ENCODE measurements at regions not wholly inside any gene's neighbourhood (a gene's known extent, or its start where the extent isn't known, plus 50 kb on each side); places are given as distances from the start of the nearest gene placed in this dataset.
"Not testable (repeated sequence)": the region's sequence is repeated elsewhere in the genome, so short reads cannot be mapped to it uniquely, and the experiment has no call there.

GRCh38 chr10:105729428-105729827 lies 1088.3 kb downstream of the SORCS3 start:
- ChIA-PET POLR2A (no interaction called here), CTCF (no interaction called here)
- no peak for DNase-seq (ENCODE audit: extremely low spot score)
- TF ChIP-seq SP1 (IDR thresholded peaks at IDR 0.05) (no peak), PKNOX1 (IDR thresholded peaks at IDR 0.05) (no peak), ELF4 (IDR thresholded peaks at IDR 0.05) (no peak), BHLHE40 (IDR thresholded peaks at IDR 0.05; ENCODE audit: borderline replicate concordance) (no peak), TARDBP (IDR thresholded peaks at IDR 0.05) (no peak), FOXM1 (IDR thresholded peaks at IDR 0.05; ENCODE audit: borderline replicate concordance) (no peak), SUZ12 (IDR thresholded peaks at IDR 0.05) (no peak), LEF1 (IDR thresholded peaks at IDR 0.05; ENCODE audit: borderline replicate concordance) (no peak), NFRKB (IDR thresholded peaks at IDR 0.05) (no peak), FOXK2 (IDR thresholded peaks at IDR 0.05) (no peak), HDGF (IDR thresholded peaks at IDR 0.05; ENCODE audit: borderline replicate concordance) (no peak), CTBP1 (IDR thresholded peaks at IDR 0.05; ENCODE audit: borderline replicate concordance) (no peak), ZNF384 (IDR thresholded peaks at IDR 0.05) (no peak), ARNT (IDR thresholded peaks at IDR 0.05) (no peak), FOXA1 (IDR thresholded peaks at IDR 0.05) (no peak)

- DNase-seq (ENCODE audit: extremely low spot score); CTCF ChIA-PET; POLR2A ChIA-PET: not testable (repeated sequence)
These were observed 1086.5 kb downstream of the SORCS3 start for GRCh38 chr10:105727586-105727985.

- no peak for TF ChIP-seq FOXK2 (IDR thresholded peaks at IDR 0.05)
- TF ChIP-seq BHLHE40 (IDR thresholded peaks at IDR 0.05; ENCODE audit: borderline replicate concordance) = no peak
- no peak for TF ChIP-seq CTBP1 (IDR thresholded peaks at IDR 0.05; ENCODE audit: borderline replicate concordance)
- TF ChIP-seq TARDBP (IDR thresholded peaks at IDR 0.05) = no peak
- no peak for TF ChIP-seq PKNOX1 (IDR thresholded peaks at IDR 0.05)
- no peak for TF ChIP-seq ELF4 (IDR thresholded peaks at IDR 0.05)
- TF ChIP-seq FOXM1 (IDR thresholded peaks at IDR 0.05; ENCODE audit: borderline replicate concordance) = no peak
- TF ChIP-seq NFRKB (IDR thresholded peaks at IDR 0.05) = no peak
- TF ChIP-seq SUZ12 (IDR thresholded peaks at IDR 0.05) = no peak
- no peak for TF ChIP-seq LEF1 (IDR thresholded peaks at IDR 0.05; ENCODE audit: borderline replicate concordance)
- no peak for TF ChIP-seq ARNT (IDR thresholded peaks at IDR 0.05)
- no peak for TF ChIP-seq SP1 (IDR thresholded peaks at IDR 0.05)
- no peak for TF ChIP-seq ZNF384 (IDR thresholded peaks at IDR 0.05)
- CTCF ChIA-PET = no interaction called here
- POLR2A ChIA-PET = no interaction called here
- DNase-seq (ENCODE audit: extremely low spot score) = no peak
These were observed 1086.0 kb downstream of the SORCS3 start for GRCh38 chr10:105727131-105727530.

- ChIA-PET POLR2A (no interaction called here), CTCF (no interaction called here)
- no peak for DNase-seq (ENCODE audit: extremely low spot score)
- TF ChIP-seq SP1 (IDR thresholded peaks at IDR 0.05) (no peak), ARNT (IDR thresholded peaks at IDR 0.05) (no peak), L3MBTL2 (conservative IDR thresholded peaks at IDR 0.05) (no peak), NFRKB (IDR thresholded peaks at IDR 0.05) (no peak), LEF1 (IDR thresholded peaks at IDR 0.05; ENCODE audit: borderline replicate concordance) (no peak), FOXK2 (IDR thresholded peaks at IDR 0.05) (no peak), BHLHE40 (IDR thresholded peaks at IDR 0.05; ENCODE audit: borderline replicate concordance) (no peak), FOXM1 (IDR thresholded peaks at IDR 0.05; ENCODE audit: borderline replicate concordance) (no peak), FOXA1 (IDR thresholded peaks at IDR 0.05) (no peak)
These were observed 1085.1 kb downstream of the SORCS3 start for GRCh38 chr10:105726149-105726548.

- POLR2A ChIA-PET = no interaction called here
- CTCF ChIA-PET = no interaction called here
- TF ChIP-seq LEF1 (IDR thresholded peaks at IDR 0.05; ENCODE audit: borderline replicate concordance) (no peak), PKNOX1 (IDR thresholded peaks at IDR 0.05) (no peak), SUZ12 (IDR thresholded peaks at IDR 0.05) (no peak), FOXK2 (IDR thresholded peaks at IDR 0.05) (no peak), FOXM1 (IDR thresholded peaks at IDR 0.05; ENCODE audit: borderline replicate concordance) (no peak), CTBP1 (IDR thresholded peaks at IDR 0.05; ENCODE audit: borderline replicate concordance) (no peak), SP1 (IDR thresholded peaks at IDR 0.05) (no peak), ELF4 (IDR thresholded peaks at IDR 0.05) (no peak), FOXA1 (IDR thresholded peaks at IDR 0.05) (no peak), NFRKB (IDR thresholded peaks at IDR 0.05) (no peak), ARNT (IDR thresholded peaks at IDR 0.05) (no peak), ZNF384 (IDR thresholded peaks at IDR 0.05) (no peak)
- no peak for DNase-seq (ENCODE audit: extremely low spot score)
These were observed 1083.9 kb downstream of the SORCS3 start for GRCh38 chr10:105725007-105725406.

- CTCF ChIA-PET = no interaction called here
- DNase-seq (ENCODE audit: extremely low spot score) = no peak
- TF ChIP-seq HDGF (IDR thresholded peaks at IDR 0.05; ENCODE audit: borderline replicate concordance) (no peak), NFRKB (IDR thresholded peaks at IDR 0.05) (no peak), LEF1 (IDR thresholded peaks at IDR 0.05; ENCODE audit: borderline replicate concordance) (no peak), BHLHE40 (IDR thresholded peaks at IDR 0.05; ENCODE audit: borderline replicate concordance) (no peak), FOXA1 (IDR thresholded peaks at IDR 0.05) (no peak), ELF4 (IDR thresholded peaks at IDR 0.05) (no peak), FOXK2 (IDR thresholded peaks at IDR 0.05) (no peak), SP1 (IDR thresholded peaks at IDR 0.05) (no peak), L3MBTL2 (conservative IDR thresholded peaks at IDR 0.05) (no peak), ARNT (IDR thresholded peaks at IDR 0.05) (no peak), CTBP1 (IDR thresholded peaks at IDR 0.05; ENCODE audit: borderline replicate concordance) (no peak), FOXM1 (IDR thresholded peaks at IDR 0.05; ENCODE audit: borderline replicate concordance) (no peak), SUZ12 (IDR thresholded peaks at IDR 0.05) (no peak), PKNOX1 (IDR thresholded peaks at IDR 0.05) (no peak), TARDBP (IDR thresholded peaks at IDR 0.05) (no peak), ZNF384 (IDR thresholded peaks at IDR 0.05) (no peak)
- POLR2A ChIA-PET = no interaction called here
These were observed 1077.3 kb downstream of the SORCS3 start for GRCh38 chr10:105718207-105718995.

Measured in HEK293T (cell line).